CD4-positive, alpha-beta T cell treated with Interferon gamma for 1 hour (primary cell): ENCODE measurements at regions not wholly inside any gene's neighbourhood (a gene's known extent, or its start where the extent isn't known, plus 50 kb on each side); places are given as distances from the start of the nearest gene placed in this dataset.

Source experiments
- DNase-seq: peaks from one replicate; pipeline ENCODE4 v3.0.0-alpha.2; 2020

DNA sequence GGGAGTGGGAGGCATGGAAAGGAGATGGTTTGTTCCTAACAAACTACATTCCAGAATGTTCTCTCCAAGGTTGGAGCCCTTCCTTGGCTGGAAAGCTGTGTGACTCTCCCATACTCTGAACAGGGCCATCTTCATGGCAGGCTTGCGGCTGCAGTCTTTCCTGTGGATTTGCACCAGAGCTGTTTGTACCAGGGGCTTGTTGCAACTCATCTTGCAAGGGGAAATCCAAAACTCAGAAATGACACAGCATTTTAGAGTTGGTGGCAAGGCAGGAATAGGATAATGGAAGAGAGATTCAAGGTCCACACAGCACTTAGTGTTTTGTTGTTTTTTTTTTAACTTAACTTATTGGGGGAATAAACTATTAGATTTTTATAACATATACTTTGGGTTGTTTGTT lies 73.7 kb upstream of the ZNF516 start:
- no peak for DNase-seq

DNA sequence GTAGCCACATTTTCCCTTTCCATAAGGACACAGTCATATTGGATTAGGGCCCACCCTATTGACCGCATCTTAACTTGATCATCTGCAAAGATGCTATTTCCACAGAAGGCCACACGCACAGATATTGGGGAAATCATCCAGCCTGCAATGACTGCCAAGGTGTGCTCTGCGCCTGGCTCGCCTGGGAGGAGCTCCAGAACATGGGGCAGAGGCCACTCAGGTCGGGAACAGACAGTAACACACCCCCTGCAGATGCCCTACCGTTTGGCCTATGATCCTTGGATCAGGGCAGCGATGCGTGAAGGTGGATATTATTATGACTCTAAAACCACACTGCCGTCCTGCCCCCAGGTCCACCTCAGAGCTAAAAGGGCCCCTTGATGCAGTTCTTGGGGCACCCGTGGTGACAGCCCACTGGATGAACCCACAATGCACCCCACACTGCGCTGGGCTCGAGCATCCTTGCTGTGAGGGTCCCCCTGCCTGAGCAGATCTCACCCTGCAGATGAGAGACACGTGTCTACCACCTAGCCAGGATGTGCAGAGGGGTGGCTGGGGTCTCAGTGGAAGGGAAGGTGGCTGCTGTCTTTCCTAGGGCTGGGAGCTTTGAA lies 72.9 kb upstream of the ZNF516 start:
- no peak for DNase-seq

DNA sequence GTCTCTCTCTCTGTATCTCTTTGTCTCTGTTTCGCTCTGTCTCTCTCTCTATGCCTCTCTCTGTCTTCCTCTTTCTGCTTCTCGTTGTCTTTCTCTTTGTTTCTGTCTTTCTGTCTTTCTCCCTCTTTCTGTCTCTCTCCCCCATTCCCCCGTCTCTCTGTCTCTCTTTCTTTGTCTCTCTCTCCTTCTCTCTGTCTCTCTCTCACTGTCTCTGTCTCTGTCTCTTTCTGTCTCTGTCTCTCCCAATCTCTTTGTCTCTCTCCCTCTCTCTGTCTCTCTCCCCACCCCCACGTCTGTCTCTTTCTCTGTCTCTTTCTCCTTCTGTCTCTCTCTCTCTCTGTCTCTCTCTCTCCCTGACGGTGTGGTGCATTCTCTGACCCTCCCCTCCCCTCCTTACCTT lies 71.9 kb upstream of the ZNF516 start:
- no peak for DNase-seq

DNA sequence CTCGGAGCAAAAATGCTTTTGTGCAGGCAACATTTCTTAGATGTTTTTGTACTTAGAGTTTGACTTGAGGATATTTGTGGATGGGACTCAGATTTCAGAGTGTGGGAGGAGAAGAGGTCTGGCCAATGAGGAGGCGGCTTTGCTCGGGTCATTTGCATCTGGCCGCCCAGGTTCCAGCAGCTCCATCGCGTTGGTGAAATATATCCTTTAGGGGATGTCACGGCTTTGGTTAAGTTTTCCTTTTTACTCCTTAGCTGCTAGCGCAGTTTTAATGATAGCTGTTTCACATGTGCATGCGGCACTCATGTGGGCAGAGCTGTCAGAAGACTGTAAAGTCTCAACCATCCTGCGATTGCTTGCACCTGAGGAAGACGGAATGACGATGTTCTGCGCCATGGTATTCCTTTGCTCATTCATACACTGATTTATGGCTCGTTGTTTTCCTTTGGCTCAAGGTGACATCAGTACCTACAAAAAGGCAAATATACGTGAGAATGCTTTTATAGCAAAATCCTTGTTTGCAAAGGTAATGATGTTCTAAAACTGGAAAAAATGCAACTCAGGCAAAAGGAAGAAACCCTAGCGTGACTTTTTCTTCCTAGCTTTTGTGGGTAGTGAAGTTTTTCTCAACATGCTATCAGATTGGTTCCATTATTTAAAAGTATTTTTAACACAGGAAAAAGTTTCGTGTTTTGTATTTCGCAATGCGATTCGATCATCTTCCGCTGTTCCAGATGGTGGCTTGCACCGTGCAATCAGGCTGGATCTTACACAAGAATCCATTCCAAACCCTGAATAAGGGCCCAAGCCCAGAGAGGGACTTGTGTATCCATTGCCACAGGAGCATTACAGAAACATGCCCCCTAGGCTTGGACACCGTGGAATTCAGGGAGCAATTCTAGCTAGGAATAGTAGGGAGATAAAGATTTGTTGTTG lies 70.5 kb upstream of the ZNF516 start:
- peak; percentile 31 for DNase-seq

DNA sequence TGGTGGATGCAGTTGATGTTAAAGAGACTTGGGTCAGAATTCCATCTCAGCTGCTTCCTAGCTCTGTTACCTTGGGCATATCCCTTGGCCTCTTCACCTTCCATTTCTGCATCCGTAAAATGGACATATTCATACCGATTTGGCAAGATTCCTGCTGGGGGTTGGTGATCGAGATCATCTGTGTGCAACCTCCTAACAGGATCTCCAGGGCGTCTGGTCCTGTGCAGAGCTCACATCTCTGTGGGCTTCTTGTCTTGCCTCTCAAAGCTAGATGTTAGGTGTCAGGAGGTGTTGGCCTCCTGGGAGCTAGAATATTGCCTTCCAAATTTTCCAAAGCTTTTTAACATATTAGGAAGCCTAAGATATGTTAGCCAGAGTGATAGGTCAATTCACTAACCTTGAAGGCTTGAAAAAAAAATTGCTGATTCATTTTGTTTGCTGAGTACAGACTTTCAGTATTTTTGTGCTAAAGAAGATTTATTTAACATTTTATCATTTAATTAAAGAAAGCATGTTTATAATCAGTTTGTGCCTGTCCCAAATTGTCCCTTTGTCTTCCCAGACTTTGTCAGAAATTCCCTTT lies 69.7 kb upstream of the ZNF516 start:
- no peak for DNase-seq

DNA sequence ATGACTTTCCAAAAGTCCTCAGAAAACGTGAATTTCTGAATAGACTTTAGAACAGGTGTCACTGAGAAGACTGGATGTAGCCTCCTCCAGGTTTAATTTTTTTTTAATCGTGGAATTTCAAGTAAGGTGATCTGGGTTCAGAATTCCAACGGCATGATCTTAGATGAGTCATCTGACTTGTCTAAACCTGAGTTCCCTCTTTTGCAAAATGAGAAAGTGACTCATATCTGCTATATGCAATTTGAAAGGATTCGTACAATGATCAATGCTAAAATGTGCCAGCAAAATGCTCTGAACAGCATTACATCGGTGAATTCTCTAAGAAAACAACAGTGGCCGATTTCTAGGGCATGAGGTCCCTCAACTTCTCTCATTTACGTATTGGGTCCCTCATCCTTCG lies 69.1 kb upstream of the ZNF516 start:
- DNase-seq: no peak

DNA sequence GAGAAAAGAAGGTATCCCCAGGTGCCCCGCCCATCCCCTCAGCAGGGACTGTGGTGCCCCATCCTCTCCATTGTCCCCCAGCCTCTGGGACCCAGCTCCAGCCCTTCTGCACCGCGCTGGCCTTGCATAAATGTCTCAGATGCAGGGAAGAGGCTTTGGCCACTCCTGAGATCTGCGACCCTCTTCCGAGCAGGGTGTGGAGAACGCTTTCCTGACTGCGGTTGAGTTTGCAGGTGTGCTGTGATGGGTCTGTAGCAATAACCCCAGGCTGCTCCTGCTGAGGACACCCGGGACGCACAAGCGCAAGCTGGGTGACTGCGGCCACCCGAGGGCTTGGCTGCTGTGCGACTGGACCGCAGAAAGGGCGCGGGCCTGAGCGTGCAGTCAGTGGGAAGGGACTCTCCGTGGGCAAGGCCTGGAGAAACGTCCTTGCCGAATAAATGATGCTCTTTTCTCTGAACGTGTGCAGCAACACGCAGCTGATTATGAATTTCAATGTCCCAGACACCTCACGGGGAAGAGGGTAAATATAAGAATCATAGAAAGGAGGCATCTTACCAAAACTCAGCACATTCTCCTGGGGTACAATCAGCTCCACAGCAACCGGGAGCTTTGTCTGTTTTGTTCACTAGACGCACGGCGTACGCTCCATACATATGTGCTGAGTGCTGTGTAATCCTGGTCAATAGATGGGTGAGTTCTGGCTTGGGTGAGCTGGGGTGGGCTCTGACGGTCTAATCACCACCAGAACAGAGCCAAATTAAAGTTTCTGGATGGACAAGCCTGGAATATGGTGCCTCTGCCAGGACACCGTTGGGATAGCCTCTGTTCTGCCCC lies 67.5 kb upstream of the ZNF516 start:
- DNase-seq: no peak

DNA sequence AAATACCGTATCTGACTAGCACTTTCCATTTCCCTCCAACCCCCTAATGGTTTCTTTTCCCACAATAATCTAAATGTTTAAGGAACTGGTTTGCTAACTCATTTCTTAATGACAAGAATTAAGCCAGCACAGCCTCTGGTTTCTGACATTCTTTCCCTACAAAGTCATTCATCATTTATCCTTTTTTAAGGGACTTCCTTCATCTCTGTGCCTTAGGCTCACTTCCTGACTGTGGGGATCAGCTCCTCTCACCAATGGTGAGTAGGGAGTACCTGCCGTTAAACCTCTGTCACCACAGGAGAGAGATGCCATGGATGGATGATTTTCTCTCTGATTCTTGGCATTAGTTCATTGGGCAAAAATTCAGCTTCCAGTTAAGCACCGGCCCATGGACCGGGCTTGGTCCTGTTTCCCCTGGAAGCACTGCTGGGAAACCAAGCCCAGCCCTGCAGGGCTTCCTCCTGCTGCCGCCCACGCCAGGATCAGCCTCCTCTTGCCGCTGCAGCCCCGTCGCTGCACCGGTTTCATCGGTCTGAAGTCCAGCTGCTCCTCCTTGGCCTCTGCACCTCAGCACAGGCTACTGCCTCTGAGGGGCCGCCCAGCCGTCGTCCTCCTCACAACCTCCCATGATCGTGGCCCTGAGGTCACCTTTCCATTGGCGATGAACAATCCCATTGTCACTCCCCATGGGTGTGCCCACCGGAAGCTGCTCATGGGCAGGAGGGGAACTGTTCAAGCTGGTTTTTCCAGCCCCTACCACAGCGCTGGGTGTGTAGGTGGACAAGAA lies 64.0 kb upstream of the ZNF516 start:
- DNase-seq: no peak

DNA sequence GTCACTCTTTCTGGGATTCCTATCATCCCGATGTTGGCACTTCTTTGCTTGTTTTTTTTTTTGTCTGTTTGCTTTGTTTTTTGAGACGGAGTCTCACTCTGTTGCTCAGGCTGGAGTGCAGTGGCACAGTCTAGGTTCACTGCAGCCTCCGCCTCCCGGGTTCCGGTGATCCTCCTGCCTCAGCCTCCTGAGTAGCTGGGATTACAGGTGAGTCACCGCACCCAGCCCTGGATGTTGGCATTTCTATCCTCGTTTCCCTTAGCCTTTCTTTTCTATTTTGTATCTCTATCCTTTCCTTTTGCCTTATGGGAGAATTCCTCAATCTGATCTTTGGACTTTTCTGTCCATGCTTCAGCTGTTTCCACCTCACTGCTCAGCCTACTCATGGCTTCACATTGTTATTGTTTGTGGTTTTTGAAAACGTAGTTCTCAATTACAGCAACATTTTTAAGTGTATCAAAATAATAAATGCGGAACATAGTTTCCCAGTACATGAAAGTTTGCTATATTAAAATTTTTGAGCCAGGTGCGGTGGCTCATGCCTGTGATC lies 62.1 kb upstream of the ZNF516 start:
- no peak for DNase-seq

DNA sequence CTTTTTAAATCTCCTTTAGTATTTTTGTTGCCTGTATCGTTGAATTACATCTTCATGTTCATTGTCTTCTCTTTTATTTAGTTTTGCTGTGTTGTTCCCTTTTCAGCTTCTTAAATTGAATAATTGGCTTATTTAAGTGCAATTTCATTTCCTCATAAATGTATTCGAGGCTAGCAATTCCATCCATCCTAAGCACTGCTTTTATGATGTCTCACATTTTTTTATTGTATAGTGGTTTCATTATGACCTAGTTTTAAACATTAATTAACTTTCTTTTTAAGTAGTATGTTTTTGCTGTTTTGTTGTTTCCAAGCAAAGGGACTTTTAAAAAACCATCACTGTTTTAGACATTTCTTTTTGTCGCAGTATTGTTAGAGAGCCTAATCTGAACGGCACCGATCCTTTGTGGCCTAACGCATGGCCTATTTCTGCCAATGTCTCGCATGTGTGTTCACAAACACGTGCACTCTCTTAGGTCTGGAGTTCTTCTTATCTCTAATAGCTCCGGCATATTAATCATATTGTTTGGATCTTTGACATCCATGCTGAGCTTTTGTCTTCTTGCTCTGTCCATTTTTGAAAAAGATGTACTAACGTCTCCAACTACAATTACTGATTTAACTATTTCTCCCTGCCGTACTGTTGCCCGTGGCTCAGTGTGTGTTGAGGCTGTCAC lies 59.6 kb upstream of the ZNF516 start:
- DNase-seq: no peak

DNA sequence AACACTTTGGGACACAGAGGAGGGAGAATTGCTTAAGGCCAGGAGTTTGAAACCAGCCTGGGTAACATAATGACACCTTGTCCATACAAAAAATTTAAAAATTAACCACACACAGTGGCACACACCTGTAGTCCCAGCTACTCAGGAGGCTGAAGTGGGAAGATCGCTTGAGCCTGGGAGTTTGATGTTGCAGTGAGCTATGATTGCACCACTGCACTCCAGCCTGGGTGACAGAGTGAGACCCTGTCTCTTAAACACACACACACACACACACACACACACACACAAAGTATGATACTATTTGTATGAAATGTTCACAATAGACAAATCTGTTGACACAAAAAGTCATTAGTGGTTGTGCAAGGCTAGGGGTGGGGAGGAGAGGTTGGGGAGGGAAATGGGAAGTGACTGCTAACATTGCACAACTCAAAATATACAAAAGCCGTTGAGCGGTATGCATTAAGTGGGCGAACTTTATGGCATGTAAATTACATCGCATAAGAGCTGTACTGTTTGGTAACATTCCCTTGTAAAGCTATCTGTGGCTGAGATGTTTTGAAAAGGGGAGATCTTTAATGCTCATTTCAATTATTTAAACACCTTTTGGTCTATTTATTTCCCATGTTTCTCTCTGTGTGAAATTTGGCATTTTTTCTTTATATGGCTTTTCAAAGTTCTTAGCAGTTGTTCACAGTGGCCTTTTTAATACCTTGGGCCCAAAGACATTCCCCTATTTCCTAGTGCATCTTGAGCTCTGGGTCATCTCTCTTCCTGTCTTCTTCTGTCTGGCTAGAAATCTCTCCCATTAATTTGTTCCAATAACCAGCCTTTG lies 58.9 kb upstream of the ZNF516 start:
- DNase-seq: peak; percentile 18

DNA sequence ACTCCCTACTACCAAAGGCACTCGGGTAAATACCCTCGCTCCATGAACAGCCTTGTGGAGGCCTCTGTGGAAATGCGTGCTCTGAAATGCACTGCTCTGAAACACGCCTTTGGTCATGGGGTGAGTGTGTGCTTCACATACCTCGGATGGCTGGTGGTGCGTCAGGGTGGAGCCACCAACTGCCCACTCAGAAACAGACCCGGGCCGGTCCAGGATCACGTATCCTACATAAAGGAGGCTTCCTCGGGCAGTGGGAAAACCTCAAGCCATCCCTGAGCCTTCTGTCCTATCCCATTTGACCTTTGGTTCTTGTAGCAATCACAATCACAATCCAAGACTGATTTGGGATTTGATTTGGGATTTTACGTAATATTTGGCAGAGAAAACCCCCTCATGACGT lies 53.5 kb upstream of the ZNF516 start:
- no peak for DNase-seq

DNA sequence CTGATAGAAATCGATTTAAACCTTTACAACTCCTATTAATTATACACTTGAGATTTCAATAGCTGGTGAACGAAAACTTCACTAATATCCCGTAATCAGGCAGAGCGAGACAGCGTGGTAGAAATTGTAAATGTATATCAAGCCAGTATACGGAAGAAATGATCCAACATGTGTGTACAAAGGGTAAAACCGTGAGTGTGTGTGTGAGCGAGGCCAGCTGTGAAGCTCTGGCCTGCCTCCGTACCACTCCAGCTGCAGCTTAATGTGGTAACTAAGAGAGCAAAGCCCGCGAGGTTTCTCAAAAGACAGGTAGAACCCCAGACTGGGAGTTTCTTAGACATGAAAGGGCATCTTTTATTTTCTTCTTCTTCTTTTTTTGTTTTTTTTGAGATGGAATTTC lies 52.3 kb upstream of the ZNF516 start:
- DNase-seq: no peak

DNA sequence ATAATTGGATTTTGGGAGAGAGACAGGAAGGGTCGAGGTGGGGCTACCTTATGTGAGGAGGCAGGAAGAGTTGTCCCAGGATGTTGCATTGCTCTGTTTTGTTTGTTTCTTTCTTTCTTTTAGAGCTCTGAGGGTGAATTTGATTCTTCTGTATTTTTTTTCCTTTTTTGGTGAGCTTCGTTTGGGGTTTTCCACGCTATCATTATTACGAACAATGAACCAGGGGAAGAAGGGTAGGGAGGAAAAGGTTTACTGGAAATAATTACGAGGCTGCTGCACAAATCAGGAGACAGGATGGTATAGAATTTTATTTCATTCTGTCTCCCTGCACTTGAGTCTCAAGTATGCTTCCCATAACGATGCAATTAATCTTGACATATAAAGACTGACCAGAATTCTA lies 51.4 kb upstream of the ZNF516 start:
- no peak for DNase-seq

DNA sequence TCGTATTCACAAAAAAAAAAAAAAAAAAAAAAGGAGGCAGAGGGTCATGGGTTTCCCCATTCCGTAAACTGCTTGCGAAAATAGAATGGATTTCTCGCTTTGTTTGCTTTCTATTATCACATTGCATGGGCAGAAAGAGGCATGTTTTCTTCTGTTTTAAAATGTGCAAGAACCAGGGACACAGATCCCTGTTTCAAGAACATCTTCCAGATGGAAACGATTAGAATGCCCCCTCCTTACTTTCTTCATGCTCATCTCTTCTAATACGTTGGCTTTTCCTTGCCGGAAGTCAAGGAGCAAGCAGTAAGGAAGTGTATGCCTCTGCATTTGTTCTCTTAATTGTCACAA lies 51.0 kb upstream of the ZNF516 start:
- DNase-seq: no peak

DNA sequence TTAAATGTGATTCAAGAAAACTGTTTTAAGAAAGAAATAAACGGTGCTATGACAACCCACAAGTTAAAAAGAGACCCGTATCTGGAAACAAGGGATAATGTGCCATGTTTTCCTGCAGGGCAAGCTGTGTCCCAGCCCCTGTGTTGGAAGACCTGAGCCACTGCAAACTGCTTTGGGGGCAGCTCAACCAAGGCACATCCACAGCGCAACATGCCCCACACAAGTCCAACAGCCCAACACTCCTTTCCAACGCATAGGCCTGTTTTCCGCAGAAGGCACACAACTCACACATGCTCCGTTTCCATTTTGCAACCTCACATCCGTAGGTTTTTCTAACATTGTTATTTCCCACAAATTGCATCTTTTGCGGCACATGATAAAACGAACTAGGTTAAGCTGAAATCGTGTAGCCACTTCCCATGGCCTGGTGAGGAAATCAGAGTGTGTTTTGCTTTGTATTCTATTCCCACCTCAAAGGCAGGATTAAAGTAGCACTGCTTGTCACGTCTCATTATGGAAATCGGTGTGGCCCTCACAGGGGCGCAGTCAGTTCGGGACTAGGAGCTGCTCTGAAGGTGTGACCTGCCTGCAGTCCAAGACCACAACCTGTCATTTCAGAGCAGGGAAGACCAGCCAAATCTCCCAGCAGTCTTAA lies 50.5 kb upstream of the ZNF516 start:
- no peak for DNase-seq

DNA sequence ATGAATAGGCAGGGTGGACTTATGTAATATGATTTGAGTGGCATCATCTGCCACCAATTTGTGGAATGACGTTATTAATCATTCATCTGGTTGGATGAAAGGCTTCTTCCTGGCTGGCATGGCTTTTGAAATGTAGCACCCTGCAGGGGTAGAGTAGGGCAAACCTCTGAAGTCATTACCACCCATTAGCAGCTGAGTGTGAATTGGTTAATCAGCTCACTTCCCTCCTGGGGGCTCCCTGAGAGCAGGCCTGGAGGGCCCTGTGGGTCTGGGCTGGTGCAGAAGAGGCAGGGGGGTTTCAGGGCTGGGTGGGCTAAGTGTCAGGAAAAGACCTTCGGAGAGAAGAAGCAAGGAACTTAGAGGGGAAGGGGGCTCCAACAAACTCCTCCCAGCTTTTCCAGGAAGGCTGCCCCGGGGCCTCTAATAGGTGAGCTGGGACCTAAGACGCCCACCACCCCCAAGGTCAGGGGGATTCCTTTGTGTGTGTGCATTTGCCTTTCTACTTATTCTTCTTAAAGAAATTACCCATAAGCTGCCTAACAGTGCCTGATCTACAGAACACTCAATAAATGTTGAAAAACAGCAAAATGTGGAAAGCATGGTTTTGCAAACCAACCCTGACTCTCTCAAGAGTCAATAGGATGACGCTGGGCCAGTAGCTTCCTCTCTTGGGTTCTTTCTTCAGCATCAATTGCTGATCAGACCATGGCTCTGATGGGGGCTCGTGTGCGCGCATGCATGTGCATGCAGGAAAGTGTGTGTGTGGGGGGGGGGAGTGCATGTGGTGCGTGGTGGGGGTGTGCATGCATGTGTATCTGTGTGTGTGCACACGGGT lies 49.7 kb upstream of the ZNF516 start:
- DNase-seq: no peak
